B cell (primary cell): ENCODE measurements at regions not wholly inside any gene's neighbourhood (a gene's known extent, or its start where the extent isn't known, plus 50 kb on each side); places are given as distances from the start of the nearest gene placed in this dataset.

Experiments
- EZH2 ChIP-seq: IDR thresholded peaks from 2 replicates; pipeline ENCODE4 v1.6.1; 2012; ENCODE audit warnings: borderline replicate concordance, low read depth, mild to moderate bottlenecking, moderate library complexity, low read length; ENCODE audit not compliant: insufficient read depth, poor library complexity, severe bottlenecking
- TF ChIP-seq, protein P1 (sequence below): fragments of 200-600 bp; IDR thresholded peaks from one replicate; pipeline ENCODE4 v1.8.0; 2022; ENCODE audit warnings: antibody characterized with exemption, mild to moderate bottlenecking

DNA sequence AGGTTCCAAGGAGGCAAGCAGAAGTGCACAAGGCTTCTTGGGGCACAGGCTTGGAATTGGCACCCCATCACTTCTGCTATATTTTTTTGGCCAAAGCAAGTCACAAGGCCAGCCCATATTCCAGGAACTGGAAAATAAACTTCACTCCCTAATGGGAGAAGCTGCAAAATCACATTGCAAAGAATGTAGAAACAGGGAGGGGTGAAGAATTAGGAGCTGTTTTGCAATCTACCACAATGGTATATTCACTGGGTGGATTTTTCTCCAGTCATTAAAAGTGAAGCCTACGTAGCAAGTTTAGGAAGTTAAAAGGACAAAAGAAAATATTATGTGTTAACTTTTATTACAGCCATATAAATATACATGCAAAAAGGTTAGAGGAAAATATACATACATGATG, 464.8 kb downstream of the COG6 start:
- TF ChIP-seq, protein P1, sequence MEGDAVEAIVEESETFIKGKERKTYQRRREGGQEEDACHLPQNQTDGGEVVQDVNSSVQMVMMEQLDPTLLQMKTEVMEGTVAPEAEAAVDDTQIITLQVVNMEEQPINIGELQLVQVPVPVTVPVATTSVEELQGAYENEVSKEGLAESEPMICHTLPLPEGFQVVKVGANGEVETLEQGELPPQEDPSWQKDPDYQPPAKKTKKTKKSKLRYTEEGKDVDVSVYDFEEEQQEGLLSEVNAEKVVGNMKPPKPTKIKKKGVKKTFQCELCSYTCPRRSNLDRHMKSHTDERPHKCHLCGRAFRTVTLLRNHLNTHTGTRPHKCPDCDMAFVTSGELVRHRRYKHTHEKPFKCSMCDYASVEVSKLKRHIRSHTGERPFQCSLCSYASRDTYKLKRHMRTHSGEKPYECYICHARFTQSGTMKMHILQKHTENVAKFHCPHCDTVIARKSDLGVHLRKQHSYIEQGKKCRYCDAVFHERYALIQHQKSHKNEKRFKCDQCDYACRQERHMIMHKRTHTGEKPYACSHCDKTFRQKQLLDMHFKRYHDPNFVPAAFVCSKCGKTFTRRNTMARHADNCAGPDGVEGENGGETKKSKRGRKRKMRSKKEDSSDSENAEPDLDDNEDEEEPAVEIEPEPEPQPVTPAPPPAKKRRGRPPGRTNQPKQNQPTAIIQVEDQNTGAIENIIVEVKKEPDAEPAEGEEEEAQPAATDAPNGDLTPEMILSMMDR: no peak
- TF ChIP-seq EZH2: no peak
